Activated T-cell treated with anti-CD3 and anti-CD28 coated beads for 48 hours (primary cell): ENCODE measurements at regions not wholly inside any gene's neighbourhood (a gene's known extent, or its start where the extent isn't known, plus 50 kb on each side); places are given as distances from the start of the nearest gene placed in this dataset.
"Not testable (repeated sequence)": the region's sequence is repeated elsewhere in the genome, so short reads cannot be mapped to it uniquely, and the experiment has no call there.

ENCODE experiments used
- DNase-seq: peaks from one replicate; pipeline ENCODE4 v3.0.0-alpha.2; 2020; ENCODE audit warnings: low read depth

DNA sequence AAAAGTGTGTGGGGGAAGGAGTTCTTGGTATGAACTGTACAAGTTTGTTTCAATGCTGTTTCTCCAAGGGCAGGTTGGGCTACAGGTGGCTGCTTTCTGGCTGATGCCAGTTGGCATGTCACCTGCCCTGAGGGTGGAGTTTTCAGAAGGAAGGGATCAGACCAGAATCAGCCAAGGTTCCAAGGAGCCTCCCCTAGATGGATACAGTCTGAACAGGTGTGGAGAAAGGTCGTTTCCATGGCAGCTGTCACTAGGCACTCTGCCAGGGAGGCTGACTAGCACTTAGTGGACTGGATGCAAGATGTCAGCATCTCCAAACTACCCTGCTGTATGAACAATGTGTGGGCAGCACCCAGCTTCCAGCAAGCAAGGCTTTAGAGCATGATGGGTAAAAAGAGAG lies 444.4 kb upstream of the HNRNPA3 start:
- DNase-seq, result no peak

DNA sequence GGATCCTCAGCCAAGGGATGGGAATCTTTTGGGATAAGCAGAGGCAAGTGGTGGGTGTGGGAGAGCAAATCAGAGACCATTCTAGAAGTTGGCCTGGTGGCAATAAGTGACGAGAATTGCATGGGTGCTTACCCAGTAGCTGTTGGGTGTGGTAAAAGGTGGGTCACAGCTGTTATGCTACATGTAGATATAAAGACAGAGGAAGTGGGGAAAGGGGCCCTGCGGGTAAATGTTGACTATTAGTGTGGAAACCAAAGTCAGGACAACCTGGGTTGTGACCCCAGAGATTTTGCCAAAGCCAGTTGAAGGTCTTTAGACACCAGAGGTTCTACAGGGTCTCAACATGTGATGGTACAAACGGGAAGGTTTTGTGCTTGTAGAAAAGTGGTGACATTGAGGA lies 443.6 kb upstream of the HNRNPA3 start:
- no peak for DNase-seq

DNA sequence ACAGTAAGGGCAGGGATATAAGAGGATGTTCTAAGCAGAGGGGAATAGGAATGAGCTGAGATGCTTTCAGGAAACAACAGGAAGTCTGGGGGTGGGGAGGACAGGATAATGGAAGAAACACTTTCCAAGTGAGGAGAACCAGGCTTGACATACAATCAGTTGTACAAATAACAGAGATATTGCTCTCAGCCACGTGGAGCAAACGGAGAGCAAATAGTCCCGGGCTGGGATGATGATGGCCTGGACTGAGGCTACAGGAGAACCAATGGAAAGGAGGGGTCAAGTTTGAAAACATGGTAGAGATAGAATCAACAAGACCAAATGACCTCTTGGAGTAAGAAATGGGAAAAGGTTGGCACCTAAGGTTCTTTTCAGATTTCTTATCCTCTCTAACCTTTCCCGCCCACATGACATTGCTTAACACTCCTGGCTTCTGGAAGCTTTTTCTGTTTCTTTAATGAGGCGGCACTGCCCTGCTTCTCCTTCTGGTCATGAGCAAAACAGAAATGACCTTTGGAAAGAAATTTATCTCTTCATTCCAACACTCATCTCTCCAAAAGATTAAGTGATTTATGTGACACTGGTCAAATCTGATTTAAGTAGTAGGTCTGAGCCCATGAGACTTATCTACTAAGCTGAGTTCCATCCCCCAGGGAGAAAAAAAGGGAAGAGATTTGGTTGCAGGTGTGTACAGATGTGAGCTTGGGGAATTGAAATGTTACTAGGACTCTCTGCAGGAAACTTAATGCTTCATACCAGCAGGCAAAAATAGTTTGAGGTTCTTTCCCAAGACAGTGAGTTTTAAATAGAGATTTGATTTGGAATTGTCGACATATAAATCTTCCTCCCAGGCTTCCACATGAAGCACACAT lies 442.9 kb upstream of the HNRNPA3 start:
- no peak for DNase-seq

DNA sequence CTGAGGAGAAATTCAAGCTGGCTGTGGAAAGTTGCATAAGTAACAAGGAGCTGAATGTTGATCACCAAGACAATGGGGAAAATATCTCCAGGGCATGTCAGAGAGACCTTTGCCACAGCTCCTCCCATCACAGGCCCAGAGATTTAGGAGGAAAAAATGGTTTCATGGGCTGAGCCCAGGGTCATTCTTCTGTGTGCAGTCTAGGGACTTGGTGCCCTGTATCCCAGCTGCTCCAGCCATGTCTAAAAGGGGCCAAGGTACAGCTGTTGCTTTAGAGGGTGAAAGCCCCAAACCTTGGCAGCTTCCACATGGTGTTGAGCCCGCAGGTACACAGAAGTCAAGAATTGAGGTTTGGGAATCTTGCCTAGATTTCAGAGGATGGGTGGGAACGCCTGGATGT lies 439.8 kb upstream of the HNRNPA3 start:
- no peak for DNase-seq

DNA sequence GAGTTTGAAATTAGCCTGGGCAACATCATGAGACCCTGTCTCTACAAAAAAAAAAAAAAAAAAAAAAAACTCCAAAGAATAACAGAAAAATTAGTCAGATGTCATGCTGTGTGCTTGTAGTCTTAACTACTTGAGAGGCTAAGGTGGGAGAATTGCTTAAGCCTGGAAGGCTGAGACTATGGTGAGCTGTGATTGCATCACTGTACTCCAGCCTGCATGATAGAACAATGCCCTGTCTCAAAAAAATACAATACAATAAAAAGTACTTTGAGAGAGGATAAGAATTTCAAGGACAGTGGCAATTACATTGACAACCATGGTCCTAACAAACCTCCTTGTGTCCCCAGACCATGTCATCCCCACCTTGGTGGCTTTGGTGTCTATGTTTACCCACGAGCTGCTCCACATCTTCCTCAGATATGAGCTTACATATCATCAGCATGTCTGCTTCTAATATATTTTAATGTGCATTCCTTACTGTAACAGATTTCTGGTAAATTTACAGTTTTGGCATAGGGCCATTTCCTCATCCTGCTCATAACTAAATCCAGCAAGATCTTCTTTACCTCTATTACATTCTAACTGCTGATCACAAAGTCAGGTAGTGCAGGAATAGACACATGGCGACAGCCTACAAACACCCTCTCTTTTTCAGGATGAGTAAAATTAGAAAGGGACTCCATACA lies 437.7 kb upstream of the HNRNPA3 start:
- DNase-seq, result no peak

DNA sequence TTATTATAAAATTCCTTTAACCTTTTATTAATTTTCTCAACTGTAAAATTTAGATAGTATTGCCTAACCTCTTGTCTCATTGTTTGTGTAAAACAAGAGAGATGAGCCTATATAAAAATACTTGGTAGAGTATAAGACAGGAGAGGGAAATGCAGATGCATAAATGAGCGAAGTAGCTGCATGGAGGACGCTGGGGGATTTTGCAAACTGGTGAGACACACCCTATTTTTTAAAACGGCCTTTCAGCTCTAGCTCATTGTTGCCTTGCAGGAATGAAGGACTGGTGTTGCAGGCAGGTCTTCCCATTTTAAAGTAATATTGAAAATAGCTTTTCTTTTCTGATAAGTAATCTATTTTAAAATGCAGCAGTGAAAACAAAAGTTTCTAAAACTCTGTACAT lies 435.3 kb upstream of the HNRNPA3 start:
- no peak for DNase-seq

DNA sequence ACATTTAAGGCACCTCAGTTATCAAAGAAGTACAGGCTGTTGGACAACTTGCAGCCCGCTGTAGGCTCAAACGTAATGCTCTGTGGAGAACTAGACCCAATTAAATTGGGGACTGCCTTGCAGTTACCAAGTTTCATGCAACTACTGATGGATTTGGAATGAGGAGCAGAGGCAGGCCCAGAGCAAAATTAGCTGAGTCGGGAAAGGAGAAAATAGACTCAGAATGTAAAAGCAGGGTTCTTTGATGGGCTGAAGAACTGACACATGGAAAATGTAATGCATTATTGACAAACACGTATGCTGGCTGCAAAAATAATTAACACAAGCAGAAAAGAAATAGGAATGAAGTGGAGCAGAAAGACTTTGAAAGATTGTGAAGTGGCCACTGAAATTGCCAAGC lies 432.7 kb upstream of the HNRNPA3 start:
- no peak for DNase-seq

DNA sequence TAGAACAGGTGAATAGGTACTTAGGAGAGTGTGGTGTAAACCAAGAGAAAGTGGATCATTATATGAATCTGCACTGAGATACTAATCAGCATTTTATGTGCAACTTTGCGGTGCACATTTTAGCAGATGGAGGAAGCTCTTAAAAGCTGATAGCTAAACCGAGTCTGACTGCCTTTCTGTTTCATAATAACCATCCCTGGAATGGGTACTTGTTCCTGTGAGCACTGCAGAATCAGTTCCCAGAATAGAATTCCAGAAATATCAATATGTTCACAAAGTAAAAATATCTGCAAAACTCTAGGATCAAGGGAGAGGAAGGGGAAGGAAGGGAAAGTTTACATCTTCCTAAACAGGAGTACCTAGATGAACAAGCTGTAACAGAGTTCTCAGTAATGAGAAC lies 432.2 kb upstream of the HNRNPA3 start:
- DNase-seq, result no peak

DNA sequence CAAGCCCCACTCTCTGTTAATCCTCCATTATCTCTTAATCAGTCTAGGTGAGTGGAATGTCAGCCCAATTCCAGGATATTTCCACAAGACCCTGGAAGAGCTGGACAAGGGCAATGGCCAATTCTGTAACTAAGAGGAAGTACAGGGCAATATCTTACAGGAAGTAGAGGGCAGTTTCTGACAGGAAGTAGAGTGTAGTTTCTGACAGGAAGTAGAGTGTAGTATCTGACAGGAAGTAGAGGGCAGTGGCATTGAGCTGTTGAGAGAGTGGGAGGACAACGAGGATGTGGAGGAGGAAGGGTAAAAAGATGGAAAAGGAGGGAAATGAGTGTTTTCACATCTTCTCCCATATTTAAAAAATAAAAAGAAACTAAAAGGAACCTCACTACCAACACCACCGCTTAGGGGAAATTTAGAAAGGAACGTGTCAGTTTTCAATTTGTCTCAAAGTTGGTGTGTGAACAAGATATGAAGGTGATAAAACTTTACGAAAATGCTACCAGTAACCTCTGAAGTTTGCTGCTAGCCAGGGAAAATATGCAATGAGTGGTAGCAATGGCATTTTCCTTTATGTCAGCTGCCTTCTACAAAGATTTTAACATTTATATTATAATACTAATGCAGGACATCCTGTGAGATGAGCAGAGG lies 430.9 kb upstream of the HNRNPA3 start:
- no peak for DNase-seq

DNA sequence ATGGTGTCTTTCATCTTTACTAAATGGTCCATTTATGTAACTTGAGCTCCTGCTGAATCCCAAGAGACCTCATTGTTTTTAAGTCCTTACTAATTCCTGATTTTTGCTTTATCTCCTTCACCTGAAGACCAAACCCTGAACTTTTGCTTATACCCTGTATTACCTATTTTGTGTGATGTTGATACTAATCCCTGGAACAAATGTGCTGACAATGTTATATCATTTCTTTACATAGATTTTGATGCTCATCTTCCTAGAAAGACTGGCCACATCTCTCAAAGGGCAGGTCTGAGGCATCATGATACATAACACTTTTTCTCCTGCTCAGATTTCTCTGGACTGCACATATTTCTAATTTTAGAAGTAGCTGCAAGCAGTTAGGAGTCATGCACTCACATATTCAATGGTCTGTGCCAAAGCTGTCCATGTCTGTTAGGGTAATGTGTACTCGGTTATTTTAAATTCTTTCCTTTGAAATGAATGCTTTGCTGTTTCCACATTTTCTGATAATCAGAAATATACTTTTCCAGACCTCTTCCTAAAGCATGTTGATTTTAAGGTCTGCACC lies 427.9 kb upstream of the HNRNPA3 start:
- no peak for DNase-seq

DNA sequence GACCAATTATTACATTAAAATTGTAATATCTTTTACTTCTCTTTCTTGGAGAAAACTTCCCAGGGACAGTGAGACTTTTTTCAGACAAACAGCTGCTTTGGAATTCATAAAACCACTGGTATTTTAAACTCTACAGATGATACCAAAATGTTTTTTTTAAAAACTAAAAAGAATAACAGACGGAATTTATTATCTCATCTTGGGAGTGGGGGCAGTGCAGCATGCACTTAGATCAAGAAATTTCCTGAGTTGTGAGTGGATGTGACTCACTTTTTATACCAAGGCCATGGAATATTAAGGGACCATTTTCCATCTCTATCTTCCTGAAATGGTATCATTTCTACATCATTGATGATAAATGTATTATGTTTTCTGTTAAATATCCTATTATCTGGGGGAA lies 422.8 kb upstream of the HNRNPA3 start:
- no peak for DNase-seq

DNA sequence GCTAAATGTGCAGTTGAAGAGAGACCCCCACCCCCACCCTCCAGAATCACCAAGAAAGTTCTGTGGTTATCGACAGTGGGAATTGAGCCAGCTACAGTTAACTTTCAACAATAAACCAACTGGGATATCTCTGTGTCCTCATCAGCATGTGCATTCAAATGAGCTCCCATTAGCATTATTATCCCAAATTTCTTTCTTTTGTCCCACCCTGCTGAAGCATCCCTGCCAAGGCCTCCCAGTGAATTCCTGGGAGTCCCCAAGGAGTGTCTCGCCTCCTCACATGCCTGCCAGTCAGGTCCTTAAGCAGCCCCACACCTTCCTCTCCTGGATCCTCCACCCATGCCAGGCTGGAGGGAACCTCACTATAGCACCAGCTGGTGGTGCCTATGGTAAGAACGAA lies 422.1 kb upstream of the HNRNPA3 start:
- no peak for DNase-seq

DNA sequence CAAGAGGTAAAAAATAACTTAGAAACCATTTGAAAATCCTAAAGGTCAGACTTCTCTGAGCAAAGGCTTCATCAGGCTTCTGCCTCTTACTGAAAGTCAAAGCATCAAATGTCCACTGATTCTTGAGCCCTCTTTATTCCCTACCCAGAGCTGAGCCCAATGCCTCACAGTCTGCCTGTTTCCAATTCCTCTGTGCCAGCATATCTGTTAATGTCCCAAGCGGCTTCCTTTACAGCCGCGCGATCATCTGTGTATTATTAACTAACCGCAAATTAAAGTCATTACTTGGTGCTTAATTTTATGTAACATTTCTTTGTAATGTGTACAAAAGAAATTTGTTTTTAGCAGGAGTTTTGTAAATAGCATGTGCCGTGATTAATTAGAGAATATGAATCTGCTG lies 418.8 kb upstream of the HNRNPA3 start:
- DNase-seq, result no peak

DNA sequence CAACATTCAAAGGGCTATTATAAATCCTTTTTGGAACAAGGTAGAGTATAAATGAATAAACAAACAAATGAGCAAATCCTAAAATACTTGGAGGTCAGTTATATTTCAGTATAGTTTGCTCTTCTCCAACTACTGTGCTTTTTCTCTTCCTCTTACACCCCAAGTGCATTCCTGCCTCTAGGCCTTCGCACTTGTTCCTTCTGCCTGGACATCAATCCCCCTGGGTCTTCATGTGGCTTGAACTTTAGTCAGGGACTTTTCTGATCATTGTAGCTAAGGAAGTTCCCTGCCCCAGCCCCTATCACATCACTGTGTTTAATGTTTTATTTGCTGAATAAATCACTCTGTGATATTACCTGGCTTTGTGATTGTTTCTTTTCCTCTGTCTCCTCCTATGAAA lies 418.2 kb upstream of the HNRNPA3 start:
- DNase-seq, result no peak

DNA sequence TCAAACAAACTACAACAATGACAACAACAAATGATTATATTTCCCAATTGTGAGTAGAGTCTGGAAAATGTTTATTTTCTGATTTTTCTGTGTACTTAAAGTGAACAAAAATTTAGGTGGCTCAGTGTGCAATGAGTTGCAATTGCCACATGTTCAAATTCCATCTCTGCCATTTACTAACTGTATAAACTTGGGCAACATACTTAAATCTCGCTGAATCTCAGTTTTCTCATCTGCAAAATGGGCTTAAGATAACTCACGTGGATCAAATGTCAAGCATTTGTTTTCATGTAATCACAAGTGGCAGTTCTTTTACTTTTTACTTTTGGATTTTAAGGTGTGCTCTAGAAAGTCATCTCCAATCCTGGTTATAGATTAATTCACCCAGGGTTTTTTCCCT lies 416.8 kb upstream of the HNRNPA3 start:
- no peak for DNase-seq

DNA sequence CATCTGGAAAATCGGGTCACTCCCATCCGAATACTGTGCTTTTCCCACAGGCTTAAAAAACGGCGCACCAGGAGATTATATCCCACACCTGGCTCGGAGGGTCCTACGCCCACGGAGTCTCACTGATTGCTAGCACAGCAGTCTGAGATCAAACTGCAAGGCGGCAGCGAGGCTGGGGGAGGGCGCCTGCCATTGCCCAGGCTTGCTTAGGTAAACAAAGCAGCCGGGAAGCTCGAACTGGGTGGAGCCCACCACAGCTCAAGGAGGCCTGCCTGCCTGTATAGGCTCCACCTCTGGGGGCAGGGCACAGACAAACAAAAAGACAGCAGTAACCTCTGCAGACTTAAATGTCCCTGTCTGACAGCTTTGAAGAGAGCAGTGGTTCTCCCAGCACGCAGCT lies 415.9 kb upstream of the HNRNPA3 start:
- not testable (repeated sequence) for DNase-seq

DNA sequence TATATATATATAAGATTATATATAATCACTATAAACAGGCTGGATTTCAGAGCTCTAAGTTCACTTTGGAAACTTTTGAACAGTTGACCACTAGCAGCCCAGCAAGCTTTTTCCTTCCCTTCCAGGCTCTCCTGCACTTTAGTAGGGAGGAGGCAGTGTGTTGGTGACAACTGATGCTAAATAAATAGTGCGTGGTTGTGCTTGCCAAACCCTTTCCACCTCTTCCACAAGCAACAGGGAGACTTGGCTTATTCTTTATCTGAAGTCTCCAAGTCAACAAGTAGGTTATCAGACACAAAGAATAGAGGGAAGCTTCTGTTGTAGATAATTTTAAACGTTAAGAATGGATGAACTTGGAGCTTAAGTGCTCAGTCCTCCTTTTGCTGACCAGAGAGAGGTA lies 408.2 kb upstream of the HNRNPA3 start:
- DNase-seq, result no peak

DNA sequence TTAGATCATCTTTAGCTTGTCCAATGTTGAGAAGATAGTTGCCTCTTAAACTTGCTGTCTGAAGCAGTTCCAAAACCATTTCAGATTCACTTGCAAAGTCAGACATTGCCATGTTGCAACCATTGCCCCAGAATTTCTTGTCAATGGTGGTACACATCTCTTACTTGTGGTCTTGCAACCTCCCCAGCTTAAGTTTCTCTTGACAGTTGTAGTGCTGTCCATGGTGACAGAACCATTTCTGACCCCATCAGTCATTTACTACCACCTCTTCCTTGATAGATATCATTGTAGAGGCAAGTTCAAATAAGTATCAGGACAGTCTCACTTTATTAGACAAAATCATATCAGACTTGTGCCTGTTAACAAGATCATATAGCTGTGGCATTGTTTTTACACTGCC lies 407.2 kb upstream of the HNRNPA3 start:
- DNase-seq, result no peak

DNA sequence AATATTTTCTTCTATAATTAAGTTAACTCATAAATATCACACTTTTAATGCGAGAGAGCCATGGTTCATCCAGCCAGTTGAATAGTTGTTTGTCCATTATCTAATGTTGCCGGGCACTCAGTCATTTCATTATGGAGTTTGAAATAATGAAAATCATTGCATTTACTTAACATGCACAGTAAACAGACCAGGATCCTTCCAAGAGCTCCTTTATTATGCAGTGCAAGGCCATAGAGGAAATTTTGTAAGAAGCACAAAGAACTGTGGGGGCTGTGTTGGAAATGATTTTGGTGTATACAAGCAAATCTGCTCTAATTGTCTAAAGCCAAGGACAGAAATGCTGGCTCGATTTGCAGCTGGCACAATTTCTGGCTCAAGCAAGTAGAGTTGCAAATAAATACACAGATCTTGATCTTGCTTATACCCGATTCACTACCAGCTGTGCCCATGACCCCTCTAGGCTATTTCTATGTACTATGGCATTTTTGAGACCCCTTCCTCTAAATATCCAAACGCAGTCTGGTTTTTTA lies 400.3 kb upstream of the HNRNPA3 start:
- DNase-seq, result no peak

DNA sequence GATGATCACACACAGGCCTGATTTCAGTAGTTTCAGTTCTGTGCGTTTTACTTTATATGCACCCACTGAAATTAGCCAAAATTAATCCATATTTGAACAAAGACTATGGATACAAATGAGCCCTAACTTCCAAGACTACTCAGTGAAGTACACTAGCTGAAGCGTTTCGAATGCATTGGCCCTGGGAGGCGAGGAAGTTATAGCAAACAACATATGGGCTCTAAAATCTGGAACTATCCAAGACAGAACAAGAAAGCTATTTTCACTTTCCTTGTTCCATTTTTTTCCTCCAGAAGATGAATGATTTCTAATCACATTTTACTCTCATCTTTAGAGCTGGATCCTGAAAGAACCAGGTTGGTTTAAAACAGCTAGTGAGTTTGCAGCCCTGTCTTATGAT lies 399.4 kb upstream of the HNRNPA3 start:
- no peak for DNase-seq

DNA sequence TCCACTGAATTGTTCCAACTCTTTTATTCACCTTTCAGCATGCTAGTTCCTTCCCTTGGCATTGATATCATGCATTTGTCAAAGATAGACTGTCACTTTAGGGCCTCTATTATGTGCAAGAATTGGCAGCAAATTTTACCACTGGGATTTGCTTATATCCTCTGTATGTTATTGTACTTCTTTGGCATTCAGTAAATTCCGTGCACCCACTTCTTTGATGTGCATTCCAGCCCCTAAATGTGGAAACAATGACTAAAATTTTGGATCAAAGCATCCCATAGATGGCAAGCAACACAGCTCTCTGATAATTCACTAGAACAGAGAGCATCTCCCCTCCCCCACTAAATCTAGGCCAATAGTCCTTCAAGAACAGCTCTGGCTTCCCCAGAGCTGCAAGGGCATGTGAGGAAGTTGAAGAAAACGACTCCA lies 399.0 kb upstream of the HNRNPA3 start:
- DNase-seq, result no peak

DNA sequence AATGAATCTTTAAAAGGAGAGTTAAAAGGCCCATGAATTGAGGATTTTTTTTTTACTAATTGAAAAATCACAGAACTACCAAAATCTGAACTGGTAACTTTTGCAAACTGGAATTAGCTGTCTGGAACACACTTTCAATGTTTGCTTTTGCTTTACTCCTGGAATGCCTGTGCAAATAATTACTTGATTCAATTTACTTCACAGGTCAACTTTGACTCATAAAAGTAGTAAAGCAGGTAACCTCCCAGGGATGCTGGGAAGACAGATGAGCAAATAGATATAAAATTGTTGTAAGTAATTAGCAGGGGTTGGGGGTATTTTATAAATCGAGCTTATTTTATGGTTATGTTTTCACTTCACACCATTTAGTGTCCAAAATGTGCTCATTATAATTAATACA lies 398.3 kb upstream of the HNRNPA3 start:
- DNase-seq, result no peak
